ENCODE measurements at regions not wholly inside any gene's neighbourhood (a gene's known extent, or its start where the extent isn't known, plus 50 kb on each side); places are given as distances from the start of the nearest gene placed in this dataset.

DNA sequence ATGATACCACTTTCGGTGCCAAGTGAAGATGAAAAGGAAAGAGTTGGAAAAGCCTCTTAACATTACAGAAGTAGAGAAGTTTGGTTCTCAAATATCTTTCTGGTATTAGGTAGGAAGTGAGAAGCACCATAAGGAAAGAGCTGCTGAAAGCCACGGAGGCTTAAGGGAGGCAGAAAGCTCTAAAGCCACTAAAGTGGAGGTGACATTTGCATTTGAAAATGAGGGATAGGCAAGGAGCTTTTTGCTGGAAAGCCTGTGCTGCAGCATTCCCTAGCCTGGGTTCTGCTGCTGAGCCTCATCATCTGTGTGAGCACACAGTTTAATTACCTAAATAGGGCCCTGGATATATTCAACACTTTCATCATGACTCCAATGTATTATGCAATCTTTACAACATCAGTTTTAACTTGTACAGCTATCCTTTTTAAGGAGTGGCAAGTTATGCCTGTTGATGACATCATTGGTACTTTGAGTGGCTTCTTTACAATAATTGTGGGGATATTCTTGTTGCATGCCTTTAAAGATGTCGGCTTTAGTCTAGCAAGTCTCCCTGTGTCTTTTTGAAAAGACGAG is 315.4 kb downstream of the RBM26 start:
- in situ Hi-C loops (cut with MboI; ENCODE audit: low sequenced_read_pairs): no loop called here

- in situ Hi-C loops (cut with MboI; ENCODE audit: low sequenced_read_pairs): no loop called here
Observed at GRCh38 chr13:79084802-79085424, 321.1 kb downstream of the RBM26 start.

DNA sequence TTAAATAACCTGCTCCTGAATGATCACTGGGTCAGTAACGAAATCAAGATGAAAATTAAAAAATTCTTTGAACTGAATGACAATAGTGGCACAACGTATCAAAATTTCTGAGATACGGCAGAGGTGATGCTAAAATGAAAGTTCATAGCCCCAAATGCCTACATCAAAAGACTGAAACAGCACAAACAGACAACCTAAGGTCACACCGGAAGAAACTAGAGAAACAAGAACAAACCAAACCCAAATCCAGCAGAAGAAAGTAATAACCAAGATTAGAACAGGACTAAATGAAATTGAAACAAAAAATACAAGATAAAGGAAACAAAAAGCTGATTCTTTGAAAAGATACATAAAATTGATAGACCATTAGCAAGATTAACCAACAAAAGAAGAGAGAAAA is 324.1 kb downstream of the RBM26 start:
- in situ Hi-C loops (cut with MboI; ENCODE audit: low sequenced_read_pairs): no loop called here

DNA sequence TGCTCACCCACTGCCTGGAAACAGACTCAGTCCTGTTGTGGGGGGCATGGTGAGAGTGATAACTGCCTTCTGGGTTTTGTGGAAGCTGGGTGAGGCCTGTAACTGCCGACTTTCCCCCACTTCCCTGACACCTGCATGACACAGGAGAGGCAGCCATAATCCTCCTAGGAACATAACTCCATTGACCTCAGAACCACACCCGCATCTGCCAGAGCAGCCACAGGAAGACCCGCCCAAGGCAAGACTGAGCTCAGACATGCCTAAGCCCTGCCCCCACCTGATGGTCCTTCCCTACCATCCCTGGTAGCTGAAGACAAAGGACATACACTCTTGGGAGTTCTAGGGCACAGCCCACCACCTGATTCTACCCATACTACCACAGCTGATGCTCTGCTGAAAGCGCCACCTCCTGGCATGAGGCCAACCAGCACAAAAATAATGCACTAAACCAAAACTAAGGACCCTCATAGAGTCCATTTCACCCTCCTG is 326.7 kb downstream of the RBM26 start:
- in situ Hi-C loops (cut with MboI; ENCODE audit: low sequenced_read_pairs): no loop called here

- in situ Hi-C loops (cut with MboI; ENCODE audit: low sequenced_read_pairs): no loop called here
Observed at GRCh38 chr13:79075703-79076102, 330.4 kb downstream of the RBM26 start.

DNA sequence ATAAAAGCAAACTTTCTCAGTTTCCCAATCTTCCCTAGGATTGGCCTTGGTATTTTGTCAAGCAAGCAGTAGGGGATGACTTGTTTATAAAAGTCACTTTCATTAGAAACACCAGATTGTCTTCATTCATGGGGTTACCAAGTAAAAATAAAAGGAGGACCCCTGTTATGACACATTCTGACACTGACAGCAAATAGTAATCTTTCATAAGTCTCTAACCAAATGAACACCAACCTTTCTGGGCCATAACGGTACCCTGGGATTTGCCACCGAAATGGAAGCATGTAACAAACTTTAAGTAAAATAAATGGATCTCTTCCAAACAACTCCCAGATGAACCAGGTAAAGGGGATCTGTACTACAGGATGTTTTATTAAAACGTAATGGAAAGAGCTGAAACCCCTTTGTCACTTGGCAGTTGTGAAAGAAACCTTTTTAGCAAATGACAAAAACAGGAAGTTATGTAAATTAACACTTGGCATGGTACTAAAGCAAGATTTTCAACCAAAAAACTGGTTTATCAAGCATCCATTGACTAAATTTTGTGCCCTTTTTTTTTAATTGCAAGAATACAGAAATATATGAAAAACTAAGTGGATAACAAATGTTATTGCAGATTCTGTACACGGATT is 335.6 kb downstream of the RBM26 start:
- in situ Hi-C loops (cut with MboI; ENCODE audit: low sequenced_read_pairs): no loop called here

DNA sequence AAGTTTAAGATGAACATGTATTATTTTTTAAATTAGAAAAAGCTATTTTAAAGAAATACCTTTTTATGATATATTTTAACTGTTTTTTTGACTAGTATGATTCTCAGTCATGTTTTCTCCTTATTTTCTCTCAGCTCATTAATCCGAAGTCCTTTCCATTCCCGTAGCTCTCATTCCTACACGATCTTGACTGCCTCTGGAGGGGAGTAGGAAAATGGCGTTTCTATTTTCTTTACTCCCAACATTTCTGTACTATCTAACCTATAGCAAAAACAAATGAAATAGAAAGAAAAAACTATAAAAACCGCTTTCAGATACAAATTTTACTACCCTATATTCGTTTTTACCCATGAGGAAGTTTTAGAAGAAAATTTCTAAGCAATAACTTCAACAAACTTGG is 343.8 kb downstream of the RBM26 start:
- in situ Hi-C loops (cut with MboI; ENCODE audit: low sequenced_read_pairs): no loop called here

- in situ Hi-C loops (cut with MboI; ENCODE audit: low sequenced_read_pairs): no loop called here
Observed at GRCh38 chr13:79060216-79060615, 345.8 kb downstream of the RBM26 start.

- in situ Hi-C loops (cut with MboI; ENCODE audit: low sequenced_read_pairs): no loop called here
Observed at GRCh38 chr13:79056706-79057105, 349.3 kb downstream of the RBM26 start.

- in situ Hi-C loops (cut with MboI; ENCODE audit: low sequenced_read_pairs): no loop called here
Observed at GRCh38 chr13:79051472-79051871, 354.6 kb downstream of the RBM26 start.

- in situ Hi-C loops (cut with MboI; ENCODE audit: low sequenced_read_pairs): no loop called here
Observed at GRCh38 chr13:79044415-79044814, 361.6 kb downstream of the RBM26 start.

DNA sequence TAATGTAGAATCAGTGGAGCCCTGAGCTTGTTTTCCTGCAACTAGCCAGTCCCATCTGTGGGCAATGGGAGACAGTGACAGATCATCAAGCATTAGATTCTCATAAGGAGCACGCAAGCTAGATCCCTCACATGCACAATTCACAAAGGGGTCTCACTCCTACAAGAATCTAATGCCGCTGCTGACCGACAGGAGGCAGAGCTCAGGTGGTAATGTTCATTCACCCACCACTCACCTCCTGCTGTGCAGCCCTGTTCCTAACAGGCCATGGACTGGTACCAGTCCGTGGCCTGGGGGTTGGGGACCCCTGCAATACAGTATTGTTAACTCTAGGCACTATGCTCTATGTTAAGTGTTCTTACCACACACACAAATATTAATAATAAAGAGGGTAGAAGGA is 362.8 kb downstream of the RBM26 start:
- in situ Hi-C loops (cut with MboI; ENCODE audit: low sequenced_read_pairs): no loop called here

DNA sequence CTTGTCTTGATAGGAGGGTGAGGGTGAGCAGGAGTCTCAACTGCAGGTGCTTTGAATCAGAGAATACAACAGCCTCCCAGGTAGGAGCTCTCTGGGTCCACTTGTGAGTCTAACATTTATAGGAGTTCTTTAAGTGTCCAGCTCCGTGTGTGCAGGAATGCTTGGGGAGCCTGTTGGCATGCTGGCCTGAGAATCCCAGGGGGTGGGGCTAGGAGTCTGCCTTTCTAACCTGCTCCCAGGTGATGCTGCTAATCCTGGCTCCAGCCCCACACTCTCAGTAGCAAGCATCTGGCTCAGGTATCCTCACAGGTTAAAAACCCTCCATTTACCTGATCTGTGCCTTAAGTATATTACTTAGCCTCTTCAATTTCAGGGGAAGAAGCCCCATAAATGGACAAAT is 368.9 kb downstream of the RBM26 start:
- in situ Hi-C loops (cut with MboI; ENCODE audit: low sequenced_read_pairs): no loop called here

DNA sequence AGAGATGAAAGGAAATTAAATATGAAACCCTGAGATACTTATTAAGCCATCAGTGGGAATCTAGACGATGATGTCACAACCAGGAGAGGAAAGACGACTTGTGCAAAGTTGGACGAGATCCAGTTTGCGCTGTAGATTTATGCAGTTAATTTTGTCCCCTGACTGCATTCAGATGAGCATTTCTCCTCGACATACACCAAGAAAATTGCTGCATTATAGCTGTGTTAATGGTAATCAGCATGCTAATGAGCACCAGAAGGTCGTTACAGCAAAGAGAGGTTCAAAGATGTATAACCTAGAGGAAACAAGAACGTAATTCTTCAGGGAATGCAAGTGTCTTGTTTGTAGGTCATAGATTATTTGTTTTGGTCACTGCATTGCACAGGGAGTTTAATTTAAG is 371.7 kb downstream of the RBM26 start:
- in situ Hi-C loops (cut with MboI; ENCODE audit: low sequenced_read_pairs): no loop called here

GRCh38 chr13:79030513-79030912 is 371.6 kb upstream of the OBI1 start:
- in situ Hi-C loops (cut with MboI; ENCODE audit: low sequenced_read_pairs): no loop called here

DNA sequence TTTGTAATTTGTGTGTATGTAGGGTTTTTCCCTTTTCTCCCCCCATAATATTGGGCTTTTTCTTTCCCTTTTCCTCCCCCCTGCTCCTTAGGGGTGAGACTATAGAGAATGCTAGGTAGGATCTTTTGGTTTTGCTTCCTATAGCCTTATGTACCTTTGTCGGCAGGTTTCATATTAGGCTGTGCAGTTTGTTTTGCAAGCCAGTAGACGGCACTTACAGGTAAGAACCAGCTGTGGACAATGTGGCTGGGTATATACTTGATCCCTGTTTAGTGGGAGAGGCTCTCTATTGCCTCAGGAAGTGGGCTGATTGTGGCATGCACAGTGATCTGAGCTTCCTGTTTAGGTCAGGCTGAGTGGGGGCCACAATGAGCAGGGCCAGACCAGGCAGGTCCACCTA is 359.2 kb upstream of the OBI1 start:
- in situ Hi-C loops (cut with MboI; ENCODE audit: low sequenced_read_pairs): no loop called here

DNA sequence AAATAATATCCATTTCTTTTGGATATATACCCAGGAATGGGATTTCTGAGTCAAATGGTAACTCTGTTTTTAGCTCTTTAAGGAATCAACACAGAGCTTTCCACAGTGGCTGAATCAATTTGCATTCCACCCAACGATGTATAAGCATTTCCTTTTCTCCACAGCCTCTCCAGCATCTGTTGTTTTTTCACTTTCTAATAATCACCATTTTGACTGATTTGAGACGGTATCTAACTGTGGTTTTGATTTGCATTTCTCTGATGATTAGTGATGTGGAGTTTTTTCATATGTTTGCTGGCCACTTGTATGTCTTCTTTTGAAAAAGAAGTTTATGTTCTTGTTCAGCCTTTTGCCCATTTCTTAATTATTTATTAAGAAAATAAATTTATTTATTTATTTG is 352.2 kb upstream of the OBI1 start:
- in situ Hi-C loops (cut with MboI; ENCODE audit: low sequenced_read_pairs): no loop called here

DNA sequence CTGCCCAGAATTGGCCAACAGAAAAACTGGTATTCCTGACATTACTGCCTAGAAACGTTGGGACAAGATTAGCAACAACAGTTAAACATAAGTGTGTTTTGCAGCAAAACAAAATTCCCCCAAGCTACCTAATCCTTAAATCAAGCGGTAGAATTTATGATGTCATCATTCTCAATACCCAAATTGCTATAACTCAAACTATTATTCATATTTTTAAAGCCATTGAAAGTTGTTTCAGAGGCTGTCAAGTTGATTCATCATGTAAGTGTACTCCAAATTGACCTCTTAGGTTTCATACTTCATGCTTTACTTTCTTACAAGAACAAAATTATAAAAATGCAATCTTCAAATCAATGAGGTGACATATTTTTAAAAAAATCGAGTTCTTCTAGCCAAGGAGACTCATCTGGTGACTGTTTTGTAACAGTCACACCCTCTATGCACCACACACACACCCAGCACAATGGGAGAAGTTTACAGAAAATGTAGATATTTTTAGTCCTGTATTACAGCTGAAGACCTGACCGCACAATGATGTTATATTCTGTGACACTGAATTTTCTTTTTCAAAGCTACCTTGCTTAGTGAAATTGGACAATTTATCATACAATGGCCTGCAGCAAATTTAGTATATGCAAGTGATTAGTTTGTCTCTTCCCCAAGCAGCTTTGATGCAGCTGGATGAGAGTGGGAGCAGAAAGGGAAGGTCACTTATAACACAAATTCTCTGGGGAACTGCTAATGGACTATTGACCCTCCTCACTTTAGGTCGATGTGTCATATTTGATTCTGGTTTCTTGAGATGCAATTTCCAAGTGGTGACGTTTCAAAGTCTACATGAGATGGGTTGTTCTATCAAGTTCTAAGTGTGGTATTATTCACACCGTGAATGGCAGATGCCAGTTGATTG is 345.3 kb upstream of the OBI1 start:
- in situ Hi-C loops (cut with MboI; ENCODE audit: low sequenced_read_pairs): no loop called here

GRCh38 chr13:78999494-78999893 is 340.5 kb upstream of the OBI1 start:
- in situ Hi-C loops (cut with MboI; ENCODE audit: low sequenced_read_pairs): no loop called here

GRCh38 chr13:78998630-78999315 is 339.8 kb upstream of the OBI1 start:
- in situ Hi-C loops (cut with MboI; ENCODE audit: low sequenced_read_pairs): no loop called here

All from HL-60/S4 treated with phorbol 12-myristate 13-acetate at 8.2 ng/mL for 4 days and 3 days (cell line).